ENCODE measurements at regions not wholly inside any gene's neighbourhood (a gene's known extent, or its start where the extent isn't known, plus 50 kb on each side); places are given as distances from the start of the nearest gene placed in this dataset.

- H3K27ac Mint-ChIP-seq = no peak overlapping the region
- no peaks in the 10 kb centered on the region for H3K4me1 Mint-ChIP-seq
- no peak for DNase-seq
- TF ChIP-seq CTCF (IDR thresholded peaks at IDR 0.05) = no peak
- H3K9me3 Mint-ChIP-seq = peaks cover 19% of the 10 kb centered on the region
- peaks cover 33% of the 10 kb centered on the region for H3K27me3 Mint-ChIP-seq (ENCODE audit: low read depth, poor library complexity)
- no peaks in the 10 kb centered on the region for H3K36me3 Mint-ChIP-seq (ENCODE audit: low read depth)
- no peak overlapping the region for H3K4me3 Mint-ChIP-seq
These were observed 61.6 kb downstream of the MSX1 start for GRCh38 chr4:4921077-4921476.

- no peak for TF ChIP-seq CTCF (IDR thresholded peaks at IDR 0.05)
- Mint-ChIP-seq H3K4me1 (no peaks in the 10 kb centered on the region), H3K9me3 (peaks cover 26% of the 10 kb centered on the region), H3K27me3 (ENCODE audit: low read depth, poor library complexity) (peaks cover 45% of the 10 kb centered on the region), H3K27ac (no peak overlapping the region), H3K36me3 (ENCODE audit: low read depth) (no peaks in the 10 kb centered on the region), H3K4me3 (no peak overlapping the region)
- DNase-seq = no peak
These were observed 63.0 kb downstream of the MSX1 start for GRCh38 chr4:4922441-4922840.

GRCh38 chr4:4923201-4923600, 63.7 kb downstream of the MSX1 start:
- H3K27ac Mint-ChIP-seq = no peak overlapping the region
- no peaks in the 10 kb centered on the region for H3K36me3 Mint-ChIP-seq (ENCODE audit: low read depth)
- H3K27me3 Mint-ChIP-seq (ENCODE audit: low read depth, poor library complexity) = peaks cover 48% of the 10 kb centered on the region
- DNase-seq = no peak
- H3K9me3 Mint-ChIP-seq = peaks cover 22% of the 10 kb centered on the region
- no peak overlapping the region for H3K4me3 Mint-ChIP-seq
- no peak for TF ChIP-seq CTCF (IDR thresholded peaks at IDR 0.05)
- no peaks in the 10 kb centered on the region for H3K4me1 Mint-ChIP-seq

GRCh38 chr4:4930677-4931076, 71.2 kb downstream of the MSX1 start:
- peaks cover 48% of the 10 kb centered on the region for H3K27me3 Mint-ChIP-seq (ENCODE audit: low read depth, poor library complexity)
- TF ChIP-seq CTCF (IDR thresholded peaks at IDR 0.05) = no peak

GRCh38 chr4:4935974-4936373, 76.5 kb downstream of the MSX1 start:
- Mint-ChIP-seq H3K27ac (no peak overlapping the region), H3K27me3 (ENCODE audit: low read depth, poor library complexity) (peaks cover 31% of the 10 kb centered on the region), H3K9me3 (no peaks in the 10 kb centered on the region), H3K4me3 (no peak overlapping the region), H3K36me3 (ENCODE audit: low read depth) (no peaks in the 10 kb centered on the region), H3K4me1 (no peaks in the 10 kb centered on the region)
- DNase-seq = no peak
- TF ChIP-seq CTCF (IDR thresholded peaks at IDR 0.05) = no peak

More at GRCh38 chr4:4930677-4931076, 71.2 kb downstream of the MSX1 start:
- no peak for DNase-seq
- H3K36me3 Mint-ChIP-seq (ENCODE audit: low read depth) = no peaks in the 10 kb centered on the region
- peaks cover 14% of the 10 kb centered on the region for H3K9me3 Mint-ChIP-seq
- no peak overlapping the region for H3K27ac Mint-ChIP-seq
- H3K4me1 Mint-ChIP-seq = no peaks in the 10 kb centered on the region
- H3K4me3 Mint-ChIP-seq = no peak overlapping the region

GRCh38 chr4:4937926-4938325, 78.5 kb downstream of the MSX1 start:
- Mint-ChIP-seq H3K27me3 (ENCODE audit: low read depth, poor library complexity) (peaks cover 34% of the 10 kb centered on the region), H3K9me3 (no peaks in the 10 kb centered on the region), H3K36me3 (ENCODE audit: low read depth) (no peaks in the 10 kb centered on the region), H3K4me1 (no peaks in the 10 kb centered on the region), H3K4me3 (no peak overlapping the region), H3K27ac (no peak overlapping the region)
- no peak for DNase-seq
- TF ChIP-seq CTCF (IDR thresholded peaks at IDR 0.05) = no peak
